Hepatocyte (in vitro differentiated cells): ENCODE measurements at regions not wholly inside any gene's neighbourhood (a gene's known extent, or its start where the extent isn't known, plus 50 kb on each side); places are given as distances from the start of the nearest gene placed in this dataset.

Source experiments
- EZH2 ChIP-seq: fragments of 200-600 bp; sonication (generic); IDR thresholded peaks from 2 replicates; pipeline ENCODE4 v1.6.1; 2016; ENCODE audit warnings: antibody characterized with exemption, mild to moderate bottlenecking, borderline replicate concordance
- TF ChIP-seq, protein P1 (sequence below): fragments of 200-600 bp; sonication (generic); IDR thresholded peaks from 2 replicates; pipeline ENCODE4 v1.5.1; 2016; ENCODE audit warnings: antibody characterized with exemption, mild to moderate bottlenecking; ENCODE audit not compliant: poor library complexity

DNA sequence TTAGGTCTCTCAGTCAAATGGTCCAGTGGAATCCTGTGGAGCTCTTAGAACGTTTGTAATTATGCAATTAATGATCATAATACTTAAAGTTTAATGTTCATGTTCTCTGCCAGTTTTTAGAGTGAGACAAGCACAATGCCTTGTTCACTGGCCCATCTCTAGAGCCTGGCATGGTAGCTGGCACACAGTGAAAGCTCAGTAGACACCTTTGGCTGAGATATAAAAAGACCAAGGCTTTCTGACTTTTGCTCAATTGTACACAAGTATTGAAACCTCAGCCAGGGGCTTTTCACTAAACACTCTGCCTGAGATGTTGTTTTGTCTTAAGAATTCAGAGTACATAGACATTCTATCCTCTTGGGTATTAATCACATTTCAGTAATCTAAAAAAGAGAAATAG, 241.8 kb upstream of the ATP2B1 start:
- TF ChIP-seq, protein P1, sequence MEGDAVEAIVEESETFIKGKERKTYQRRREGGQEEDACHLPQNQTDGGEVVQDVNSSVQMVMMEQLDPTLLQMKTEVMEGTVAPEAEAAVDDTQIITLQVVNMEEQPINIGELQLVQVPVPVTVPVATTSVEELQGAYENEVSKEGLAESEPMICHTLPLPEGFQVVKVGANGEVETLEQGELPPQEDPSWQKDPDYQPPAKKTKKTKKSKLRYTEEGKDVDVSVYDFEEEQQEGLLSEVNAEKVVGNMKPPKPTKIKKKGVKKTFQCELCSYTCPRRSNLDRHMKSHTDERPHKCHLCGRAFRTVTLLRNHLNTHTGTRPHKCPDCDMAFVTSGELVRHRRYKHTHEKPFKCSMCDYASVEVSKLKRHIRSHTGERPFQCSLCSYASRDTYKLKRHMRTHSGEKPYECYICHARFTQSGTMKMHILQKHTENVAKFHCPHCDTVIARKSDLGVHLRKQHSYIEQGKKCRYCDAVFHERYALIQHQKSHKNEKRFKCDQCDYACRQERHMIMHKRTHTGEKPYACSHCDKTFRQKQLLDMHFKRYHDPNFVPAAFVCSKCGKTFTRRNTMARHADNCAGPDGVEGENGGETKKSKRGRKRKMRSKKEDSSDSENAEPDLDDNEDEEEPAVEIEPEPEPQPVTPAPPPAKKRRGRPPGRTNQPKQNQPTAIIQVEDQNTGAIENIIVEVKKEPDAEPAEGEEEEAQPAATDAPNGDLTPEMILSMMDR = no peak
- no peak for TF ChIP-seq EZH2
